NCI-H2107 treated with DMSO at 0.1 percent for 48 hours (cell line): ENCODE measurements at regions not wholly inside any gene's neighbourhood (a gene's known extent, or its start where the extent isn't known, plus 50 kb on each side); places are given as distances from the start of the nearest gene placed in this dataset.

Experiments used
- DNase-seq: peaks from one replicate; lab custom pipeline; 2025; ENCODE audit not compliant: unreplicated experiment; lab: John Stamatoyannopoulos, UW

DNA sequence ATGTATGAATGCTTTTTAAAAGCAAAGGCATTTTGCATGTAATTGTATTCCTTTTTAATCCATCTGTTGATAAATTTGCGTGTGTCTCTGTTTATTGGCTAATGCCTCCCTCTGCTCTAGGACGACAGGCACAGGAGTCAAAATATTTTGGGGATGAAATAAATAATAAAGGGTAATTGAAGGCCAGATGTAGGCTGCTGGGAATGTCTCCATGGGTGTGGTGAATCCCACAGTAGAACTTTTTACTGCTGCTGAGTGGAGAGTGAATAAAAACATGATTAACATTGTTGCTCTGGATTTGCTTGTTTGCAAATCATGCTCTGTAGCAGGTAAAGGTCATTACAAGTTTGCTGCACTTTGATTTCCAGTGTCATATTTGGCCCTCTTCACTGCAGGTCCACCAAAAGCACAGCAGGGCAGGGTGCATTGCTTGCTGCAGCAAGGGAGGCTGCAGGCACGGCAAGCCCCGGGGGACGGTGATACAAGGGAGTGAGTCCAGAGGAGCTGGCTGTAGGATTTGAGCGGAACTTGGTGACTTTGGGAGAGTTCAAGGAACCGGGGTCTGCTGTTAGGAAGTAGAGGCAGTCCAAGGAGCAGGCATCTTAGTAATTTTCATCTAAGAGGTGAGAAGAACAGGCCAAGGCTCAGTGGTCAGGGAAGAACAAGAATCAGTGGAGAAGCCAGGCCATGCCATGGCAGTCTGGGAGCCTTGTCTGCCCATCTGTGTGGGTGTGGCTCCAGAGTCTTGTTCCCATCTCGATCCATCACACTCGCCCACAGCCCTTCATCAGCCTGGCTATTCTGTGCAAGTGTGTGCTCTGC is 201.5 kb upstream of the RAB6C start:
- no peak for DNase-seq

GRCh38 chr2:129778584-129778877 is 200.9 kb upstream of the RAB6C start:
- no peak for DNase-seq

- no peak for DNase-seq
Measured at GRCh38 chr2:129779783-129780182, 199.7 kb upstream of the RAB6C start.

DNA sequence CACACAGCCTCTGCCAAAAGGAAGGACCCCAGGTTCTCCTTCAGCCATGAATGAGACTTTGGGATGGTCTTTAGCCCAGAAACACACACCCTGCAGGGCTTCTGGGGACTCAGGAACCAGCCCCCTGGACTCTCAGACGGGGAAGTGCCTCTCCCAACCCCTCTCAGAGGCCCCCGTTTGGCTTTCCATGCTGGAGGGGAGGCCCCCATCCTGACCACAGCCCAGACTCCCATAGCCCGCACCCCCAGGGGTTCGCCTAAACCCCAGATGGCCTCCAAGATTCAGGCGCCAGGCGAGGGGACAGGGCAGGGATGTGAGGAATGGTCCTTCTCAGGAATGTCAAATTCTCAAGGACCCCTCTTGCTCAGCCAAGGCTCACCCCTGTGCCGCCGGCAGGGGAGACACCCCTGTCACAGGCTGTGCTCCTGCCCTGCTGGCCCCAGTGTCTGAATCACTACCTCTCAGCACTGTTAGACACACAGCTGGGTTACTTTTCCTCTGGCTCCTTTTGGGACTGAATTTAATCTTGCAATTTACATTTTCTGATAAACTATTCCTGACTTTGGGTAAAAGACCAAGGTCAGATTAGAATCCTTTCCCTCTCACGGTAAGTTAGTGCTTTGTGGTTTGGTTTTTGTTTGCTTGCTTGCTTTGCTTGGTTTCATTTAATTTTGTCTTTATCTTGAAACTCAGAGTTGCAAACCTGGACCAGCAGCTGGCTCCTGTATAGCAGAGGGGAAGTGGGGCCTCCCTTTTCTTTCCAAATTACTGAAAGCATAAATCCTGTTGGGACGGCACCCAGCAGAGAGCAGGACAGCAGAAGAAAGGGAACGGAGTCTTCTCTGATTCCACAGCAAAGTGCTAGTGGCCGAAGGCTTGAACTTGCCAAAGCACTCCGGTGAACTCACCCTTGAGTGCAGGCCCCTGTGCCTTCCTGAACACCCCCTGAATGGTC is 198.9 kb upstream of the RAB6C start:
- no peak for DNase-seq

DNA sequence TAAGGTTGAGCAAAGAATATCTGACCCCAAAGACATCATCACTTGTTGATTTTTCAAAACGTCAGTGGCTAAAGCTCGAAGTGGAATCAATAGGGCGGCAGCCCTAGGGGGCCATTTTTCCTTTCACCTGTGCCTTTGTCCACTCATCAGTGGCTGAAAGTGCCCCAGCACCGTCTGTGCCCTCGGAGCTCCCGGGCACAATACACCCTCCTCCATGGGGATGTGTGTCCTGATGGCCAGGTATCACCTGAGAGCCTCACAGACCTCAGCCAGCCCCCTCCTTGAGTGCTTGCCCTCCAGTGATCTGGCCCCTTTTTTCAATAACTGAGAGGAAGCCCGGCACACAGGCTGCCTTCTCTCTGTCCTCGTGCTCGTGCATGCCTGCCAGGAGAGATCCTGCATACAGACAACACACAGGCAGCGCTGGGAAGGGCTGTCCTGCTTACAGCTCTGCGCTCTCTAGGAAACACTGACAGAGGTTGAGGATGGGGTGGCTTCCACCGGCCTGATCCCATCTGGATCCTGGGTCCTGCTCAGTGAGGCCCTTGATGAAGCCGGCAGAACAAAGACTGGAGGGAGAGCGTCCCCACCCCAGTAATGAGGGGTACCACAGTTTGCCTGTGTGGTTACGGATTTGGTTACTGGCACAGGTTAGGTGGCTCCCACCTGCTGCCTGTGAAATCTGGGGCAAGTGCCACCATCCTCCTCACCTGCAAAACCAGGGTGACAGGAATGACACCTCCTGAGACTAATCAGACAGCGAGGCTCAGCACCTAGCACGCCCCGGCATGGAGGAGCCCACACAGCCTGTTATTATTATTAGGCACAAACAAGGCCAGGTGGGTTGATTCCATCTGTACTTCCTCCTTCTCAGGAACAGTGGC is 197.5 kb upstream of the RAB6C start:
- no peak for DNase-seq

DNA sequence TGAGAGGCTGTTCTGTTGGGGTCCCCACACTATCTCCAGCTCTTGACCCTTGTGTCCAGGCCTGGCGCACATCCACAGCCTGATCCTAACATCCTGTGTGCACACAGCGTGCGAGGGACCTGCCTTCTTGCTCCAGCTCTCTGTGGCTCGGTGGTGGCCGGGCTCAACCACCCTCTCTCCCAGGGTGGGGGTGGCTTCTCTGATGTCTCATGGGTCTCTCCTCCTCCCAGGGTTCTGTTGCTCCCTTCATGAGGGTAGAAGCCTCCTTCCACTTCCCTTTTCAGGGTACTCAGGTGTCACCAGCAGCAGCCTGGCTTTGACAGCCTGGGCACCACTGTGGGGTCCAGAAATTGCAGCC is 196.9 kb upstream of the RAB6C start:
- no peak for DNase-seq

DNA sequence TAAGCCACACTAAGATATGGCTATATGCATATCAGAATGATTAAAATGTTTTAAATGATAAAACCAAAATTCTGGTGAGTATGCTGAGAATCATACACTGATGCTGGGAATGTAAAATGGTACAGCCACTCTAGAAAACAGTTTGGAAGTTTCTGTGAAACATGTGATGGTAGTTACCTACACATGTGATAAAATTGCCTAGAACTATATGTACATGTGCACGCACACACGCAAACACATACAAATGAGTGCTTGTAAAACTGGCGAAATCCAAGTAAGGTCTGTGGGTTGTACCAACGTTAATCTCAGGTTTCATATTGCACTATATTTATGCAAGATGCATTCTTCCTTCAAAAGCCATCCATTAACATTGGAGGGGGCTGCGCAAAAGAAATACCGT is 195.0 kb upstream of the RAB6C start:
- no peak for DNase-seq

- no peak for DNase-seq
Measured at GRCh38 chr2:129791712-129792111, 187.8 kb upstream of the RAB6C start.

DNA sequence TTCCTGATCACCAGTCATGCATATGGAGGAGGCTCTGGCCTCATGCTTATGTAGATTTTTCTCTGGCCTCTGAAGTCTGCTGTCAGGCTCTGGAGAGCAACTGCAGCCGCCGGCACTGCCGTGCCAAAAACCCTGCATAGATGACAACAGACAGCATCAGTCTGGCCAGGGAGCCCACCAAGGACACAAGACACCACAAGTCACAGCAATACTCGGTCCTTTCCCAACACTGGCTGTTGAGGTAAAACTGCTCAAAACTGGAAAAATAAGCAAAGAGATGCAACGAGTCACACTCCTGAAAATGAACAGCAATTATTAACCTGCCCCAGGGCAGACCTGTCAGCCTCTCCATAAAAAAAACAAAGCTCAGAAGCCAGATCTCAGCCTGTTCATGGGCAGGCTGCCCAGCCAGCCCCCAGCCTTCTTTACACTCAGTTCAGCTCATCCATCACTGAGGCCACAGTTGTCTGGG is 186.0 kb upstream of the RAB6C start:
- no peak for DNase-seq

GRCh38 chr2:129794116-129794515 is 185.3 kb upstream of the RAB6C start:
- DNase-seq = no peak

DNA sequence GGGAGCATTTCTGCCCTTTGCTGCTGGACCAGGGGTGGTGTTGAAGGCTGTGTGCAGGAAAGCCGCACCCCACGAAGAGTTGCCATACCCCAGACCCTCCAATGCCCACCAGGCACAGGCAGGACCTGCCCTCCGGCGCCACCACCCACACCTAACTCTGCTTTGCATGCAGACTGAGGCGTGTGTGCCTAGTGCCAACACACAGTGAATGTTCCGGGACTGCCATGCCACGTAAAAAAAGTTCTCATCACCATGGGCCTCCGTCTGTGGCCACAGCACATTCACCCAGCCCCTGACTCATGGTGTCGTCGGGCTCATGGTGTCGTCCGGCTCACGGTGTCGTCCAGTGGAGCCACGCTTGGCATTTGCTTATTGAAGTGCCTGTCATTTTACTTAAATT is 184.9 kb upstream of the RAB6C start:
- DNase-seq = no peak

GRCh38 chr2:129796225-129796624 is 183.2 kb upstream of the RAB6C start:
- no peak for DNase-seq

GRCh38 chr2:129796801-129797488 is 182.5 kb upstream of the RAB6C start:
- no peak for DNase-seq

DNA sequence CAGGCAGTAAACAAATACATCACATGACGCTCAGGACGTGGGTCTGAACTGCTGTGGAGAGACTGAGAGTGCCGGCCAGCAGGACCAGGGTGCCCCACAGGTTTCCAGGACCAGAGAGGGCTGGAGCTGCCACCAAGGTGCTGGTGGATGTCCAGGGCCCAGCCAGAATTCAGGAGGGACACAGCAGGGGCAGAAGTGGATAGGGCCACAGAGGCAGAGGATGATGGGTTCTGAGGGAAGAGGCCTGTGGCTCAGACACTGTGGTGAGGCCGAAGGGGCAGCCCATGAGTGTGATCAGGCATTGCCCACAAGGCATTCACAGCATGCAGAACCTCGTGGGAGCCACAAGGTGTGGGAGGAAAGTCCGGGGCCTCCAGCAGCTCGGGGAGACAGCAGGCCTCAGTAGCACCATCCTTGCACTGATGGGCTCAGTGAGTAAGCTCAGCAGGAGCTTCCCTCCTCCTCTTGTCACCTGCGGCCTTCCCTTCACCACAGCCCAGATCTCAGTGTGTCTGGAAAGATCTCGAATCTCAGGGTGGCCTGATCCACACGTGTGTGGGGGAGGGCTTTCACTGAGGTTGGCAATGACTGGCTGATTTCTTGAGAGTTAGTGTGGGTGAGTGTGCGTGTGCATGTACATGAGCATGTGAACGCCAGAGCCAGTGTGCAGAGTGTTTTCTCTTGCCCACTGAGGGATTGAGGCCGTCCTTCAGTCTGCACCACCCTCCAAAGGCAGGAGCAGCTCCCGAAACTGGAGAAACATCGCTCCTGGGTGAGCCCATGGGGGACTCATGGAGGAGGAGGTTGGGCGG is 181.8 kb upstream of the RAB6C start:
- no peak for DNase-seq

DNA sequence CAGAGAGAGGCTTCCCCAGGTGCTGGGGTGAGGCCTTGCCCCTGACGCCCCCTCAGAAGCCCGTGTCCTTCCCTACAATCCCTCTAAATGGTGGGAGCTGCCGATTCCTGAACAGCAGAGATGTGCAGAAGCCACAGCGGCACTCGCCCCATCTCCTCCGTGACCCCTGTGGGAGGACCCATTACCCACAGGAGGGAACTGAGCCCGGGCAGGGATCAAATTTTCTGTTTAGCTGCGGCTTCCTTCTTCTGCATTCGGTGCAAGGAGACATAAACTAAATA is 181.2 kb upstream of the RAB6C start:
- no peak for DNase-seq

- DNase-seq = no peak
Measured at GRCh38 chr2:129798626-129799025, 180.8 kb upstream of the RAB6C start.

GRCh38 chr2:129799036-129799958 is 180.2 kb upstream of the RAB6C start:
- no peak for DNase-seq

DNA sequence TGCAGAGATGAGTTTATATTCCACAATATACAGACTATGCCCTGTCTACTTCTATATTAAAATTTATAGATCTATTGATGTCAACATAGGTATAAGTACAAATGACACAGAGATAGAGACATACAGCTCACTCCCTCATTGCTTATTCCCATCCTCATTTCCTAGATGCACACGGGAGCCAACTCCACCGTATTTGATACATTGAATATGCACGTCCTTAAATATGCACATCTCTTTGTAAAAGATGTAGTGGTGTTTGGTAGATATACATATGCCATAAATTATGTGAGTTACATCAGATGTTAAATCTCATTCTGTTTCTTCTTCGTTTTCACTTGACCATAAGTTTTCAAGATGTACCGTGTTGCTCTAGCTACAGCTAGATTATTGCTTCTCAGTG is 179.2 kb upstream of the RAB6C start:
- no peak for DNase-seq

GRCh38 chr2:129800686-129801085 is 178.8 kb upstream of the RAB6C start:
- DNase-seq = no peak
